Activated CD4-positive, alpha-beta T cell treated with anti-CD3 and anti-CD28 coated beads, Interleukin-2, amount 50 U/mL, for 16 hours (primary cell): ENCODE measurements at regions not wholly inside any gene's neighbourhood (a gene's known extent, or its start where the extent isn't known, plus 50 kb on each side); places are given as distances from the start of the nearest gene placed in this dataset.

Source experiments
- DNase-seq: peaks from one replicate; pipeline ENCODE4 v3.0.0-alpha.2; 2020

- DNase-seq, result no peak
Measured at GRCh38 chr14:94994245-94994644, 163.1 kb downstream of the DICER1 start.

- DNase-seq, result no peak
Measured at GRCh38 chr14:94992046-94992445, 165.3 kb downstream of the DICER1 start.

DNA sequence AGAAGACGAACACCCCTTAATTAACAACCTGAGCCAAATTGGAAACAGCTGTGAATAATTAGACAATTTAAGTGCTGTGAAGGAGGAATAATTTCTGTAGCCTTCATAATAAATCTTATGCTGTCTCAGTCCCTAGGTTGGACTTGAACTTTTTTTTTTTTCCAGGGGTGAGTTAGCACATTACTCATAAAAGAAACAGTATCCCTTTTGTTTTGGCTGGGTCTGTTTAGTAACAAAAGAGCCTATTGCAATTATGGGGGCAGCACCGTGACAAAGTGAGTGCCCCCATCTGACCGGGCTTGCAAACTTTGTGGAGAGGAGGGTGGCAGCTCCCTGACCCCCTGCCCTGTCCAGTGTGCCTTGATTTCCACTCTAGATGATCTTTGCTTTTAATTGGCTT, 167.4 kb downstream of the DICER1 start:
- no peak for DNase-seq

- DNase-seq, result no peak
Measured at GRCh38 chr14:94989417-94989816, 167.9 kb downstream of the DICER1 start.

- no peak for DNase-seq
Measured at GRCh38 chr14:94987409-94987808, 169.9 kb downstream of the DICER1 start.

DNA sequence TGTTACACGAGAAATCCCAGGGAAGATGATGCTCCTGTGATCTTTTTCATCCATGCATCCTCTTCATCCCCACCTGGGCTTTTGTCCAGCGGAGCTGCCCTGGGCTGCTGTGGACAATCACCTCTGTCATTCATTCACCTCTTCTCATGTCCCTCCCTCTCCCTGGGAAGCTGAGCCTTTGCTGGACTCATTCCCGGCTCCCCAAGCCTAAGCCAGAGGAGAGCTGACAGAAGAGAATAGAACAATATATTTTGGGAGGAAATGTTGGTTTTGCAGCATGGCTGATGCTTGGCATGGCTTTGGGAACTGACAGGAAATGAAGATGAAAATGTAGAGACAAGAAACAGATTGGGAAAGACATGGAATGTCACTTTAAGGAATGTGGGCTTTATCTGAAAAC, 177.4 kb downstream of the DICER1 start:
- no peak for DNase-seq

DNA sequence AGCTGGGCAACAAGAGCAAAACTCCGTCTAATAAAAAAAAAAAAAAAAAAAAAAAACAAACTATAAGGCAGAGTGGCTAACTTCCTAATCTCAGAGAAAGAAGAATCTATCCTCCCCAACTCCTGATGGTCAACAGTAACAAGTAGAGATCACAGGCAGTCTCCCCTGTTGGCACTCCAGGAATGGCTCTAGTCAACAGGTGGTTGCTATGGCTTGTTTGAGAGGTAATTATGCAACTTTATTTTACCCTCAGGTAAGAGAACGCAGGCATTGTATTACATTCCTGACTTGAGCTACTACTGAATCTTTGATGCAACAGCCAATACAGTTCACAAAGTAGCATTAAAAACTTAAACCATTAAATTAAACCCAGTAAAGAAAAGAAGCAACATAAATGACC, 180.3 kb downstream of the DICER1 start:
- no peak for DNase-seq

- DNase-seq, result no peak
Measured at GRCh38 chr14:94975366-94975765, 182.0 kb downstream of the DICER1 start.

DNA sequence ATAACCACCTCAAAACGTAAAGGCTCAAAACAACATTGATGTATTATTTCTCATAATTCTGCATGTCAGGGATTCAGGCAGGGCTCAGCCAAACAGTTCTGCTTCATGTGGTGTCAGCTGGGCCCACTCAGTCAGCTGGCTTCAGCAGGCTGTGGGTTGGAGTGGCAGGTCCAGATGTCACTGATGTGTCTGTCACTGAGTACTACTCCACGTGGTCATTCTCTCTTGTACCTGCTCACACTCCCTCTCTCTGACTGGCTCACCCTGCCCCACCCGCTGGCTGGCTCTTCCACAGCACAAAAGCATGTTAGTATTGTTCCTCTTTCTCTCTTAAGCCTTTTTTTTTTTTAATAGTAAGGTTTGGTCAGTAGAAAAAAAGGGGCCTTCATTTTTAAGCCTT, 182.4 kb downstream of the DICER1 start:
- no peak for DNase-seq

DNA sequence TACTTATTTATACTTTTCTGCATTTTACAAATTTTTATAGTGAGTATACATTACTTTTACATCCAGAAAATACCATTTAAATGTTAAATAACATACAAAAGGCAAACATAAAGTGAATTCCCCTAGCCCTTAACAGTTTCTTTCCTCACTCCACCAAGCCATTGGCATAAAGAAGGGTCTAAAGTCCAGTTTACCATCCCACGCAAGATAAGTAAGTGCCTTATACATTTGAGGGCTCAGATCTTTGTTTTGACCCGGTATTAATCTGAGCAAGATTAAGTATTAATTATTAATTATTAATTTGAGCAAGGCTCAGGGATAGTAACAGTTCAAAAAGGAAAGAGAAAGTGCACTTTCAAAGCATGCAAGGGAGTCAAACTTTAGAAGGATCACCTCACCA, 182.9 kb downstream of the DICER1 start:
- no peak for DNase-seq

DNA sequence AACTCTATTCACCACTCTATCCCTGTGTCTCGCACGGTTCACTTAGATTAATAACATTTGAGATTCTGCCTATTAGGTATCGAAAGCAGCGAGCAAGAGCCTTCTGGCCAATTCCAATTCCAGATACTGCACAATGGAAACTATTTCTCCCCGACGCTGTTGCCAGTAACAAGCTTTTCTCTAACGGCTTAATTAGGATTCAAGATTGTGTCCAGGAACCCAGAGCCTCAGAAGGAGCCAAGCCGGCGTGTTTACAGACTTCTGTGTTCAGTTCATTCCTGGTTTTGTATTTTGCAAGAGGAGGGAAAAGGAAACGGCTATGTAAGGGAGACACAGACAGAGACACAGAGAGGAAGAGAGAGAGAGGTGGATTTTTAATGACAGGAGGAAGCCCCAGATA, 185.6 kb downstream of the DICER1 start:
- no peak for DNase-seq

- DNase-seq, result no peak
Measured at GRCh38 chr14:94970941-94971730, 186.2 kb downstream of the DICER1 start.

DNA sequence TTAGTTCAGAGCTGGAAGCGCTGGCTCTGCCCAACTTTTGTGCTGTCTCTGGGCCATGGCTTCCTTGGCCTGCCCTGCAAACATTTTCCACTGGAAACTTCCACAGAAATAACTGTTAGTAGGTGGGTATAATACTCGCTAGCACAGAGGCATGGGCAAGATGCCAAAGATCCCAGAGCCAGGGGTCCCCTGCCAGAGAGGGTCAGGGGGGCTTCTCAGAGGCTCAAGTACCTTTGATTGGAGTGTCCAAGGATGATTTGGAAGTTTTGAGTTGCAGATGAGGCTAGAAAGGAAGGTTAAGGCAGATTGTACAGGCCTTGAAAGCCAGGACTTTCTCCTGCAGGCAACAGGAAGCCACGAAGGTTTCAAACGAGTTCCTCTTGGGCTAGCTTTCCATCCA, 187.6 kb downstream of the DICER1 start:
- no peak for DNase-seq

DNA sequence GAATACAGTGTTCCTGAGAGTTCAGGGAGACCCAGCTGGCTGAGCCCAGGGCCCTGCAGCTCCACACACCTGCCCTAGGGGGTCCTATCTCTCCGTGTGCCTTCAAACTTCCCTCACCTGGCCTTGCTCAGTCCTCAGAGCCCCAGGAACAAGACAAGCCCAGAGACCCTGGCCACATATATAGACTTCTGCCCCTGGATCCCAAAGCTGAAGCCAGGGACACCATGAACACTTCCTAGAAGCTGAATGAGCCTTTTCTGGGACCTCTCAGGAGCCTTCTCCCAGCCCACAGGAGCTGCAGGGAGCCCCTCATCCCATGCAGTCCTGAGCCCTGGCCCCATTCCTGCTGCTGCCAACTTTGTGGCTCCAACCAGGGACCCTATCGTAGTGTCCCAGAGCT, 190.5 kb downstream of the DICER1 start:
- no peak for DNase-seq

DNA sequence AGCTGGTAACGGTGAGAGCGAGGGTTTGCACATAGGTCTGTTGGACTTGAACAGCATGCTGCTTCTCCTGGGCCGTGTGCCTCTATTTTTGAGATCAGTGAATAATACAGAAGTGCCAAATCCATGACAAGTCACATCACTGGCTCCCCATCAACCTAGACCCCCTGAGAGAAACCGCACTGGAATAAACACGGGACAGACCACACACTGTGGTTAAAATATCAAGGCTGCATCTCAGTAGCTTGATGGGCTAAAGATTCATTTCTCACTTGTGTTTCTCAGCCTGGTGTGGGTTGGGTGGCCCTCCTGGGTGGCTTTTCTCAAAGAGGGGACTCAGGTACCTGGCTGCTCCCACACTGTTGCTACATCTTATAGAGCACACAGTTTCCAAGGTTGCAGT, 191.0 kb downstream of the DICER1 start:
- no peak for DNase-seq

DNA sequence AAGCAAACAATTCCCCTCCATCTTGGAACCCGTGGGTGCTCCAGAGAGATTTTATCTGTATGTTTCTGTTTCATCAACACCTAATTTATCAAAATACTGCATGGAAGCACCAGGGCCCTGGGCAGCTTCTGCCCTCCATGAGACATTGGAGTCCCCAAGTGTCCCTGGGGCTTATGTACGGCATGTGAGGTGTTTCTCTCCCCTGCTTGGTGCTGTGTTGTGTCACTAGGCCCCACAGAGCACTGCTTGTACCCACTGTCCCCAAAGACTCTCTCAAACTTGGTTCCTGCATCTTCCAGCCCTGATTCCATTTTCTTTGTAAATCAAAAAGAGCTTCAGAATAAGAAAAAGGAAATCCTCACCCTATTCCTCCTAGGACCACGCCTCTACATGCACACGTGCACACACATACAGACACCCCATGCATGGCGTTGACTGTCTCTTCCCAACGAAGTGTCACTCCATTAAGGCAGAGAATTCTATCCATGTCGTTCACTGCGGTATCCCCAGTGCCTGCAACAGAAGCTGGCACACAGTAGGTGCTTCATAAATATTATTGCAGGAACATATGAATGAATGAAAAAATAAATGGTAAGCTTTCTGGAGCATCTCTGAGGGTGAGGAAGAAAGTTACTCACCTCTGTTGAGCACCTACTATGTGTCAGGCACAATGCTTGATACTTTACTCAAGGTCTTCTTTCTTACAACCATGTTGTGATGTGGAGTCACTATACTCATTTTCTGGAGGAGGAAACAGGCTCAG, 191.6 kb downstream of the DICER1 start:
- DNase-seq, result no peak

GRCh38 chr14:94964931-94965330, 192.4 kb downstream of the DICER1 start:
- DNase-seq, result no peak

DNA sequence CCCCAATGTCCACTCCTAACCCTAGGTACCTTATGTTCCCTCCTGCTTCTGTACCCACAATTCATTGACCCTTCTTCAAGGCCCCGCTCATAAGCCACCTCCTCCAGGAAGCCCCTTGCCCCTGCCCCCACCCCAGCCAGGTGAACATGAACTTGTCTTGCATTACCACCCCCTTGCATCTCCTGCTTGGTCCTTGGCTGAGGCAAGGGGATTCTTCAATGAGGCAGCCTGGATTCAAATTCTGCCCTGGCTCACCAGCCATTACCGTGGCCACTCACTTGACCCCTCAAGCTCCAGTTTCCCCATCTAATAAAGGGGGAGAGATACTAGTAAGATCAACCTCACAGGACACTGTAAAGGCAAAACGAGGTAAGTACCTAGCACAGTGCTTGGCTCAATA, 193.1 kb downstream of the DICER1 start:
- DNase-seq, result no peak

- no peak for DNase-seq
Measured at GRCh38 chr14:94963051-94963450, 193.1 kb upstream of the GSC start.

DNA sequence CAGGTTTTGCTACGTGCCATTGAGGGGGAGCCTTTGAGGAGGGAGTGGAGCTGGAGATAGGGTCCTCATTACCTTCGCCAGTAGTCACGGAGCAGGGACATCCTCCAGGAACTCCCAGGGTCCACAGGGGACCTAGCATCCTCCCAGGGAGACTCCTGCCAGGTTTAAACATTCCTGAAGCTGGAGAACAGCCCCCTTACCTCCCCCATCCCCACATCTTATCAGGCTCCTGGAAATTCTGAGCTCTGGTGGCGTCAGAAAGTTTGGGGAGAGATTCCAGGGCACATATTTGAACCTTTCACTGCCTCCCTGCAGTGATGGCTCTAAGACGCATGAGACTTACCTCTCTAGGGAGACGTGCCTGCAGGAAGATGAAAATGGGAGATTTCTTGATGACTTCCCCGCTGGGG, 192.3 kb upstream of the GSC start:
- DNase-seq, result no peak

DNA sequence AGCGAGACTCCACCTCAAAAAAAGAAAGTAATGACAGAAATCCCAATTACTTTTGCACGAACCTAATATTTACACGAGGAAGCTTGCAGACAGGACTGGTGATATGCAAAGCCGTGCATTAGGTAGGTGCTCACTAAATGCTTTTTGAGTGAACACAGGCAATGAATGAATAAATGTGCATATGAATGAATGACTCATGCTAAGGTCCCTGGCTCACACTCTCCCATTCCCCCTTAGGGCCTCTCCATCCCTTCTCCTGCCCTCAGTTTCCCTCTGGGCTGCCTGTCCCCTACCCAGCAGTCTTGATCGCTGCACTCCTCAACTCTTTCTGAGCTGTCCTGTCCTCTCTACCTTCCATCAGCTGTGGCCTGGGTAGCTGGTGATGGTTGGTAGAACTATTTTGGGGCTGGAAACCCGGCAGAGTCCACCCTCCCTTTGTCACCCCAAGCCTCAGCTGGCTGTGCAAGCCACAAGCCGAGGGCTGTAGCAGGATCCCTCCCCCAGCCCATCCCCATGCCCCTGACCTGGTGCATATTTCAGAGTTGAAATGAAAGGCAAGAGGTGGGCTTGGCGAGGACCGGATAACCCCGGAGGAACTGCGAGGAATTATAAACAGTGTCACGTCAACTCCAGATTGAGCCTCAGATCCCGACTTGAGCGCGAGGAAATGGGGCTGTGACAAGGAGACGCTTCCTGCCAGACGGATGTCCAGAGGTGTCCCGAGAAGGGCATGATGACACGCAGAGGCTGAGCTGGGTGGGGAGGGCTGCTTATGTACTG, 191.7 kb upstream of the GSC start:
- DNase-seq, result no peak

- DNase-seq, result no peak
Measured at GRCh38 chr14:94960285-94961001, 190.5 kb upstream of the GSC start.
